GM19240 (cell line): ENCODE measurements at regions not wholly inside any gene's neighbourhood (a gene's known extent, or its start where the extent isn't known, plus 50 kb on each side); places are given as distances from the start of the nearest gene placed in this dataset.

ENCODE experiments used
- DNase-seq: peaks from one replicate; pipeline ENCODE4 v3.0.0; 2011; ENCODE audit warnings: low spot score; ENCODE audit not compliant: insufficient read length

- DNase-seq, result no peak
These were observed 319.0 kb downstream of the LRFN2 start for GRCh38 chr6:40268166-40268565.

- DNase-seq, result no peak
These were observed 321.5 kb downstream of the LRFN2 start for GRCh38 chr6:40265615-40266014.

- DNase-seq, result no peak
These were observed 323.2 kb downstream of the LRFN2 start for GRCh38 chr6:40263970-40264369.

- DNase-seq, result no peak
These were observed 324.8 kb downstream of the LRFN2 start for GRCh38 chr6:40262363-40262762.

GRCh38 chr6:40258531-40258930, 324.3 kb upstream of the MOCS1 start:
- DNase-seq, result no peak

- no peak for DNase-seq
These were observed 322.6 kb upstream of the MOCS1 start for GRCh38 chr6:40256831-40257230.

GRCh38 chr6:40256224-40256623, 322.0 kb upstream of the MOCS1 start:
- DNase-seq, result no peak

- DNase-seq, result no peak
These were observed 319.2 kb upstream of the MOCS1 start for GRCh38 chr6:40253420-40253819.

GRCh38 chr6:40252531-40253258, 318.4 kb upstream of the MOCS1 start:
- no peak for DNase-seq

- no peak for DNase-seq
These were observed 317.5 kb upstream of the MOCS1 start for GRCh38 chr6:40251637-40252300.

- no peak for DNase-seq
These were observed 315.7 kb upstream of the MOCS1 start for GRCh38 chr6:40249935-40250334.

GRCh38 chr6:40247516-40248115, 313.4 kb upstream of the MOCS1 start:
- no peak for DNase-seq

- DNase-seq, result no peak
These were observed 310.4 kb upstream of the MOCS1 start for GRCh38 chr6:40244699-40245098.

GRCh38 chr6:40232698-40233097, 298.4 kb upstream of the MOCS1 start:
- DNase-seq, result no peak

- no peak for DNase-seq
These were observed 293.5 kb upstream of the MOCS1 start for GRCh38 chr6:40227735-40228134.

GRCh38 chr6:40222354-40222753, 288.1 kb upstream of the MOCS1 start:
- no peak for DNase-seq

- no peak for DNase-seq
These were observed 285.5 kb upstream of the MOCS1 start for GRCh38 chr6:40219799-40220198.

- DNase-seq, result no peak
These were observed 276.4 kb upstream of the MOCS1 start for GRCh38 chr6:40210628-40211056.

- DNase-seq, result no peak
These were observed 271.5 kb upstream of the MOCS1 start for GRCh38 chr6:40205801-40206200.

- no peak for DNase-seq
These were observed 270.7 kb upstream of the MOCS1 start for GRCh38 chr6:40205004-40205403.

- no peak for DNase-seq
These were observed 263.1 kb upstream of the MOCS1 start for GRCh38 chr6:40197371-40197770.

GRCh38 chr6:40196135-40196518, 261.9 kb upstream of the MOCS1 start:
- no peak for DNase-seq
